ENCODE measurements at regions not wholly inside any gene's neighbourhood (a gene's known extent, or its start where the extent isn't known, plus 50 kb on each side); places are given as distances from the start of the nearest gene placed in this dataset.

- no peak for TF ChIP-seq CTCF (IDR thresholded peaks at IDR 0.05; ENCODE audit: low read depth, low read length, missing control alignments)
- peak; percentile 55 for DNase-seq (ENCODE audit: low read depth)
- H3K4me3 ChIP-seq (ENCODE audit: low read depth, low read length), result no peak overlapping the region
- in situ Hi-C loops (cut with HindIII; ENCODE audit: low sequenced_read_pairs), result no loop called here
Measured at GRCh38 chr5:121350181-121350930, 501.3 kb upstream of the FTMT start.

GRCh38 chr5:121366515-121366914, 485.2 kb upstream of the FTMT start:
- DNase-seq (ENCODE audit: low read depth), result no peak
- in situ Hi-C loops (cut with HindIII; ENCODE audit: low sequenced_read_pairs), result no loop called here
- H3K4me3 ChIP-seq (ENCODE audit: low read depth, low read length), result no peak overlapping the region
- no peak for TF ChIP-seq CTCF (IDR thresholded peaks at IDR 0.05; ENCODE audit: low read depth, low read length, missing control alignments)

- no peak for TF ChIP-seq CTCF (IDR thresholded peaks at IDR 0.05; ENCODE audit: low read depth, low read length, missing control alignments)
- no peak for DNase-seq (ENCODE audit: low read depth)
- in situ Hi-C loops (cut with HindIII; ENCODE audit: low sequenced_read_pairs), result no loop called here
- no peak overlapping the region for H3K4me3 ChIP-seq (ENCODE audit: low read depth, low read length)
Measured at GRCh38 chr5:121373371-121373770, 478.3 kb upstream of the FTMT start.

GRCh38 chr5:121377461-121377860, 474.2 kb upstream of the FTMT start:
- in situ Hi-C loops (cut with HindIII; ENCODE audit: low sequenced_read_pairs), result no loop called here
- no peak overlapping the region for H3K4me3 ChIP-seq (ENCODE audit: low read depth, low read length)
- TF ChIP-seq CTCF (IDR thresholded peaks at IDR 0.05; ENCODE audit: low read depth, low read length, missing control alignments), result no peak
- no peak for DNase-seq (ENCODE audit: low read depth)

- no peak for TF ChIP-seq CTCF (IDR thresholded peaks at IDR 0.05; ENCODE audit: low read depth, low read length, missing control alignments)
- in situ Hi-C loops (cut with HindIII; ENCODE audit: low sequenced_read_pairs), result no loop called here
- DNase-seq (ENCODE audit: low read depth), result no peak
- H3K4me3 ChIP-seq (ENCODE audit: low read depth, low read length), result no peak overlapping the region
Measured at GRCh38 chr5:121378046-121378445, 473.6 kb upstream of the FTMT start.

GRCh38 chr5:121378559-121379359, 472.9 kb upstream of the FTMT start:
- in situ Hi-C loops (cut with HindIII; ENCODE audit: low sequenced_read_pairs), result no loop called here
- DNase-seq (ENCODE audit: low read depth), result no peak
- TF ChIP-seq CTCF (IDR thresholded peaks at IDR 0.05; ENCODE audit: low read depth, low read length, missing control alignments), result no peak
- H3K4me3 ChIP-seq (ENCODE audit: low read depth, low read length), result no peak overlapping the region
